Activated CD8-positive, alpha-beta memory T cell treated with anti-CD3 and anti-CD28 coated beads, Interleukin-2, amount 50 U/mL, for 24 hours (primary cell): ENCODE measurements at regions not wholly inside any gene's neighbourhood (a gene's known extent, or its start where the extent isn't known, plus 50 kb on each side); places are given as distances from the start of the nearest gene placed in this dataset.
"Not testable (repeated sequence)": the region's sequence is repeated elsewhere in the genome, so short reads cannot be mapped to it uniquely, and the experiment has no call there.

Experiments used
- DNase-seq: peaks from one replicate; pipeline ENCODE4 v3.0.0-alpha.2; 2020; ENCODE audit errors: extremely low read depth

DNA sequence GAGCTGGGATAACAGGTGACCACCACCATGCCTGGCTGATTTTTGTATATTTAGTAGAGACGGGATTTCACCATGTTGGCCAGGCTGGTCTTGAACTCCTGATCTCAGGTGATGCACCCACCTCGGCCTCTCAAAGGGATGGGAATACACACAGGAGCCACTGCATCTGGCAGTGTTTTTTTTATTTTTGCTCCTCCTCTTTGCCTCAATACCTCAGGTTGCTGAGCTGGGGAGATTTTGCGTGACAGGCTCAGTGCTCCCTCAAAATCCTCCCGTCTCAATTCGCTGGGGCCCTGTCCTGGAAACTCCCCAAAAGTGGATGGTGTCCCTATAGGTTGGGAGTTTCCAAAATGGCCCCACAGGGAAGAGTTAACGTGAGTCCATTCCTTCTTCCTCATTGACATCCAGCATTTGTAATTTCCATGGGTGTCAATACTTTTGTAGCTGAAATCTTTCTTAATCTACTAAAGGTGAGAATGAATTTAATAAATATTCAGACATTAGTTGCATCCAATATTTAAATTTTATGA, 71.8 kb downstream of the GGTLC2 start:
- DNase-seq = no peak

DNA sequence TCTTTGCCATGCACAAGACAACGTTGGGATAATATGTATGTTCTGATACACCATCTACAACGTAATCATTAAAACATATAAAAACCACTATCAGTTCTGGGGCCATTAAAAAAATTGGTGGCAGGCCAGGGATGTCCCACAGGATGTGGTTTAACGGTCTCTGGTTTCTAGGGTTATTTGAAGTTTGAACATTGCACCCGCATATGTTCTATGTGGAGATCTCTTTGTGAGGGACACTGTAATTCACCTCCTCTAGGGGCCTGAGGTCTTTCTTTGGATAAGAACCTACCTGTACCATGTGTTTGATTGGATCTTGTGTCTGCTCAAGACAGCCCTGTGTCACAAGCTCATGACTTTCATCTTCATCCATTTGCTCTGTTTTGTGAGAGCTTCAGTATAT, 73.2 kb downstream of the GGTLC2 start:
- DNase-seq = no peak

DNA sequence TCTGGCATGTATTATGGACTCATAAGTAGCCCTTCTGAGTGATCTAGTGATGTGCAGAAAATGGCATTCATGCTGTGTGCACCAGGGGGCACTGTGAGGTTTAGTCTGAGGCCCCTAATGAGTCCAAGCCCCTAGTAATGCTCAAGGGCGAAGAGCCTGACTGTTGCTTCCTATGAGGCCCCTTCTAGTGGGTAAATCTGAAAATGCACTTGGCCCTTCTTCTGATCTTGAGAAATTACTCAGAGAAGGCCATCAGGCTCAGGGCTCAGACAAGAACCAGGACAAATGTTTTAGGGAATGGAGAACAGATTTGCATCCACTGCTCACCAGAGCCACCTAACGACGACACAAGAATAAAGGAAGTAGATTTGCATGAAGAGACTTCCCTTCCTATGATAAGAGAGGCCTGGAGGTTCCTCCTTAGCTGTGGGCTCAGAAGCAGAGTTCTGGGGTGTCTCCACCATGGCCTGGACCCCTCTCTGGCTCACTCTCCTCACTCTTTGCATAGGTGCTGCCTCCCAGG, 75.8 kb downstream of the GGTLC2 start:
- no peak for DNase-seq

- no peak for DNase-seq
Measured at GRCh38 chr22:22720724-22721261, 76.4 kb downstream of the GGTLC2 start.

DNA sequence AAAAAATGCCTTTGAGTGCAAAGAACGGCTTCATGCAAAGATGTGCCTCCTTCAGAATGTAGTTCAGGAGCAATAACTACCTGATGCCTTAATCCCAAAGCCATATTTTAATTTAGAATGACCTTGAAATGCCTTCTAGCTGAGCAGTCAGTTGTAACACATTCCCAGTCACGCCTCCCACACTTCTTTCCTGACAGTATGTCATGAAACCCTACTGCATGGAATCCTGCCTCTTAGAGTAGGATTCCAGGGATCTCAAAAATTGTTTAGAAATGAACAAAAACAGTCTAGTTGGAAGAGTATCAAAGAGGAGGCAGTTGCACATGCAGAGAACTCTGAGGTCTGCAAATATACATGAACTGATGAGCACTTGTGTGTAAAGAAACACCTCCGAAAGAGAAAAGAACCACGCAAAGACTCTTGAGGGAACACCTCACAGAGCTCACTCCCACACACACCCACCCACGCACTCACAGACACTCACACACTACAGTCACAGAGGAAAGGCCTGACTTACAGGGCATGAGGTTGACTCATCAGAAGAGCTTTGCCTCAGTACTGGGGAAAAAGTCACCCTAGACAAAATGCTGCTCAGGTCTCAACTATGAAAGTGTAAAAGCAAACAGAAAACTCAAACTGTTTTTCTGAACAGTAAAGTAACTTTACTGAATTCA, 77.4 kb downstream of the GGTLC2 start:
- DNase-seq = peak; percentile 55

- DNase-seq = no peak
Measured at GRCh38 chr22:22728382-22728781, 84.0 kb downstream of the GGTLC2 start.

- DNase-seq = no peak
Measured at GRCh38 chr22:22730655-22731373, 86.4 kb downstream of the GGTLC2 start.

DNA sequence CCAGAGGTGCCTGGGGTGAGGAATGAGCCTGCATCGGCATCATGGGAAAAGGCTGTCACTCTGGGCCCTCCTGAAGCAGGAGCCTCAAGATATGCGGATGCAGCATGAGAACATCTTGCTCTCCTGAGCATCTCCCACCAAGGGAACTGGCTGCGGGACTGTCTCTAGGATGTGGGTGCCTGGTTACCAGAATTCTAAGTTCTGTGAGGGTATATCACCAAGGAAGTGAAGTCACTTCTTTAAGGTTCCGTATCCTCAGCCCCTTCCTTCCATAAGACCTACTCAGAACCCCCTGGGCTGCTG, 86.9 kb downstream of the GGTLC2 start:
- no peak for DNase-seq

GRCh38 chr22:22733006-22733405, 88.6 kb downstream of the GGTLC2 start:
- not testable (repeated sequence) for DNase-seq

- no peak for DNase-seq
Measured at GRCh38 chr22:22733881-22734373, 89.5 kb downstream of the GGTLC2 start.

- not testable (repeated sequence) for DNase-seq
Measured at GRCh38 chr22:22734395-22735272, 90.2 kb downstream of the GGTLC2 start.

DNA sequence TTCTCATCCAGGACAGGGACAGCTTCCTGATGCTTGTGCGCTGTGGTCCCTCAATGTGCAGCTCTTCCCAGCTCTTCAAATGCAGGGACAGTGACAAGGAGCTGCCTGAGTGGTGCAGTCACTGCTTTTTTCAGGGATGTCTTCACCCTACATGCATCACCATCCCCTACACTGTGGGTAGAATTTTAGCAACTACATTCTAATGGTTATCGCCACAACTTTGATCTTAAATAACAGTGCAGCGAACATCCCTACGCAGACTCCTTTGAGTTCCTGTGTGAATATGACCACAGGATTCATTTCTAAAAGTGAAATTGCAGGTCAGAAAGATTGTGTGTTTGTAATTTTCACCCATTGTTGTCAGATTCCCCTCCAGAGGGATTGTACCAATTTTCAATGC, 90.9 kb downstream of the GGTLC2 start:
- DNase-seq = not testable (repeated sequence)

DNA sequence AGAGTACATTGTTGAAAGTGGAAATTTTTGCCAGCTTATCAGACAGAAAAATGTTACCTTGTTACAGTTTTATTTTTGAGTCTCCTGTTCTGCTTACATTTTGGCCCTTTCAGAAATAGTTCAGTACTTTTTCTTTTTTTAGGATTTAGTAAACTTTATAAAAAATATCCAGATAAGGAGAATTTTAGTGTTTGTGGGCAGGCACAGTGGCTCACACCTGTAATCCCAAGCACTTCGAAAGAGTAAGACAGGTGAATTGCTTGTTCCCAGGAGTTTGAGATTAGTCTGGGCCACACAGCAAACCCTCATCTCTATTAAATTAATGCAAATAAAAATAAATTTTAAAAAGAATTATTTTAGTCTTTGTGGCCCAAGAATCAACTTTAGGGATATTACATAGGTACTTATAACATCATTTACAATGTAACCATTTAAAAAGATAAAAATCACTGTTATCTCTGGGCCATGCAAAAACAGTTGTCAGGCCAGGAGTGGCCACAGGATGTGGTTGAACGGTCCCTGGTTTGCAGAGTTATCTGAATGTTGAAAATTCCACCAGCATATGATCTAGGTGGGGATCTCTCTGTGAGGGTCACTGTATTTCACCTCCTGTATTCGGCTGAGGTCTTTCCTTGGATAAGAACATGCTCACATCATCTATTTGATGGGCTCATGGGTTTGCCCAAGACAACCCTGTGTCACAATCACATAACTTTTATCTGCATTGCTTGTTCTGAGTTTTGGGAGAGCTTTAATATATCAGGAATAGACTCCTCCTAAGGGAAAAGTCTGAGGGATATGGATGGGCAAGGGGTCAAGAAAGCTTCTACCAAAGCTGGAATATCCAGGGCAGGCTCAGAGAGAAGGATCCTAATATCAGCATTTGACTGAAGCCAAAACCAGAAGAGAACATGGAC, 91.5 kb downstream of the GGTLC2 start:
- no peak for DNase-seq

DNA sequence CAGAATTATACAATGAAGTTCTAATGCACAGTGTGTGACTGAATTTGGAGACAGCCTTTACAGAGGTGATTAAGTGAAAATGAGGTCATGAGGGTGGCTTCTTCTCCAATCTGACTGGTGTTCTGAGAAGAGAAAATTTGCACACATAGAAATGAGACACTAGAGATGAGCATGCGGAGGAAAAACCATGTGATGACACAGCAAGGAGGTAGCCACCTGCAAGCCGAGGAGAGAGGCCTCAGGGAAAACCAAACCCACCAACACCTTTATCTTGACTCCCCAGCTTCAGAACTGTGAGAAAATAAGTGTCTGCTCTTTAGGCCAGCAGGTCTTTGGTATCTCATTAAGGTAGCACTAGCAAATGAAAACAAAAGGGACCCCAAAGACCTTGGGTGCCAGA, 93.2 kb downstream of the GGTLC2 start:
- no peak for DNase-seq

DNA sequence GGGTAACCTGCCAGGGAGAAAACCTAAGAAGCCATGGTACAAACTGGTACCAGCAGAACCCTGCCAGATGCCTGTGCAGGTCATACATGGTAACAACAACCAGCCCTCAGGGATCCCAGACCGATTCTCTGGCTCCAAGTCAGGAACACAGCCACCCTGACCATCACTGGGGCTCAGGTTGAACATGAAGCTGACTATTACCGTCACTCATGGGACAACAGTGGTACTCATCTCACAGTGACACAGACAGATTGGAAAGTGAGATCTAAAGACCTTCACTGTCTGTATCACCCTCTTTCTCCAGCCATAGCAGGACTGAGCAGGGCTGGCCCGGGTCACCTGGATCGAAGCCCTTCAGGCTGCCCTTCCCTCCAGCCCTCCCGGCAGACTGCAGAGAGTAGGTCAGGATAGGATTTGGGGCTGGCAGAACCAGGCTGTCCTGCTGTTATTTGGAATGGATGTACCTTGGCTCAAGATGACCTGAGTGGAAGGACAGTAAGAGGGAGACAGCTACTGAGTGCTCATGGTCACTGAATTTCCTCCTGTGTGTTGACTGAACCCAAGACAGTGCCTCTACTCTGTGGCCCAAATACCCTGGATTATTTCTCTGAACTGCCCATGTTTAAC, 94.7 kb downstream of the GGTLC2 start:
- no peak for DNase-seq

GRCh38 chr22:22740560-22741276, 96.3 kb downstream of the GGTLC2 start:
- no peak for DNase-seq

GRCh38 chr22:22741843-22742242, 97.4 kb downstream of the GGTLC2 start:
- no peak for DNase-seq

GRCh38 chr22:22742641-22743040, 98.2 kb downstream of the GGTLC2 start:
- DNase-seq = no peak

DNA sequence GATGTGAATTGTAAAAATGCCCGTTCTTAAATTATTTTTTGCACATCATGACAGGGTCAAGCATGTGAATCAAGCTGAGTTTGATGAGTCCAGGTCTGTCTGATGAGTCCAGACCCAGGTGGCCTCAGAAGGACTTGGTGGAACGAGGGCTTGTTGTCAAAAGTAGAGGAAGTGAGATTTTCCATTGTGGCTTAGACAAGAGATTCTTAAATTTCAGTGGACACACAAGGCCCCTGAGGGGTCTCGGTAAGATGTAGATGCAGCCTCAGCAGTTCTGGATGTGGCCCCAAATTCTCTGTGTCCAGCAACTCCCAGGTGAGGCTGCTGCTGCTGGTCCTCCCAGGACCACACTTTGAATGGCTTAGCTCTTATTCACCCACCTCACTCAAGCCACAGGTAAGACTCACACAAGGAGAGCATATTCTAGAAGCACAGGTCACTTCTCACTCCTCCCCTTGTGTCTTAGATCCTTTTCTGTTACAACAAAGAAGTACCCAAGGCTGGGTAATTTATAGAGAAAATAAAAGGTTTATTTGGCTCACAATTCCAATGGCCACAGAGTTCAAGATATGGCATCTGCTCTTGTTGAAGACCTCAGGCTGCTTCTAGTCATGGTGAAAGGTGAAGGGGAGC, 98.8 kb downstream of the GGTLC2 start:
- DNase-seq = no peak
